Hepatic stellate cell (primary cell): ENCODE measurements at regions not wholly inside any gene's neighbourhood (a gene's known extent, or its start where the extent isn't known, plus 50 kb on each side); places are given as distances from the start of the nearest gene placed in this dataset.
"Not testable (repeated sequence)": the region's sequence is repeated elsewhere in the genome, so short reads cannot be mapped to it uniquely, and the experiment has no call there.

Source experiments
- DNase-seq: peaks from one replicate; pipeline ENCODE4 v3.0.0; 2011; ENCODE audit warnings: low spot score

- no peak for DNase-seq
Observed at GRCh38 chr5:157944077-157944633, 85.2 kb upstream of the CLINT1 start.

GRCh38 chr5:157942595-157942994 lies 83.7 kb upstream of the CLINT1 start:
- DNase-seq: no peak

- DNase-seq: no peak
Observed at GRCh38 chr5:157941616-157942015, 82.7 kb upstream of the CLINT1 start.

- not testable (repeated sequence) for DNase-seq
Observed at GRCh38 chr5:157938101-157938500, 79.2 kb upstream of the CLINT1 start.

DNA sequence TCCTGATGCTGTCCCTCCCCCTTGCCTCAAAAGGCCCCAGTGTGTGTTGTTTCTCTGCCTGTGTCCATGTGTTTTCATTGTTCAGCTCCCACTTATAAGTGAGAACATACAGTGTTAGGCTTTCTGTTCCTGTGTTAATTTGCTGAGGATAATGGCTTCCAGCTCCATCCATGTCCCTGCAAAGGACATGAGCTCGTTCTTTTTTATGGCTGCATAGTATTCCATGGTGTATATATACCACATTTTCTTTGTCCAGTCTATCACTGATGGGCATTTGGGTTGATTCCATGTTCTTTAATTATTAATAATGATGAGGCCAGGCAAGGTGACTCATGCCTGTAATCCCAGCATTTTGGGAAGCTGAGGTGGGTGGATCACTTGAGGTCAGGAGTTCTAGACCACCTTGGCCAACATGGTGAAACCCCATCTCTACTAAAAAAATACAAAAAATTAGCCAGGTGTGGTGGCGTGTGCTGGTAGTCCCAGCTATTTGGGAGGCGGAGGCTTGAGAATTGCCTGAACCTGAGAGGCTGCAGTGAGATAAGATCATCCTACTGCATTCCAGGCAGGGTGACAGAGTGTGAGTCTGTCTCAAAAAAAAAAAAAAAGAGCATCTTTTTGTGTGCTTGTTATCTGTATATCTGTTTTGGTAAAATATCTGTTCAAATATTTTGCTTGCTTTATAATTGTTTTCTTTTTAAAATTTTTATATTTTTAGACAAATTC lies 78.0 kb upstream of the CLINT1 start:
- not testable (repeated sequence) for DNase-seq

DNA sequence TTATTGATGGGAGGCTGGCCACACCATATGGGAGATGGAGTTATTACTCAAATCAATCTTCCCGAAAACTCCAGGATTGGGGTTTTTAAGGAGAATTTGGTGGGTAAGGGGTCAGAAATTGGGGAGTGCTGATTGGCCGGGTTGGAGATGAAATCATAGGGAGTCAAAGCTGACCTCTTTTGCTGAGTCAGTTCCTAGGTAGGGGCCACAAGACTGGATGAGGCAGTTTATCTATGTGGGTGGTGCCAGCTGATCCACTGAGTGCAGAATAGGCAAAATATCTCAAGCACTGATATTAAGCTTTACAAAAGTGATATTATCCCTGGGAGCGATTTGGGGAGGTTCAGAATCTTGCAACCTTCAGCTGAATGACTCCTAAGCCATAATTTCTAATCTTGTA lies 75.7 kb upstream of the CLINT1 start:
- DNase-seq: no peak

DNA sequence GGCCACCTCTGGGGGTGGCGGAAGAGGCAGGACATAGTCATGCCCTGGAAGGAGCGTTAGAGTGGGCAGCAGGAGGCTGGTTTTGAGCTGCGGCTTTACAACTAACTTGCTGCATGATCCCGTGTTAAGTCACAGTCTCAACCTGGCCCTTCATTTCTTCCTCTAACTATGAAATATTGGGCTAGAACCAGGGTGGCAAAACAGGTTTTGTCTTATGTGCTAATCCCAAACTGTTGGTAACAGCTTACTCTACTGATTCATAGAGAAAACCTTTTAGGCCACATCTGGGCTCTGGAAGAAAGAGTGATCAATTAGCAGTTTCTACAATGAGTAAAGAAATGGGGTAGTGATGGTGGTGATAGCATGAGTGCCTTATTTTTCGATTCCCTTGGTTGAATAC lies 74.1 kb upstream of the CLINT1 start:
- no peak for DNase-seq

GRCh38 chr5:157930710-157931109 lies 71.8 kb upstream of the CLINT1 start:
- DNase-seq: no peak

DNA sequence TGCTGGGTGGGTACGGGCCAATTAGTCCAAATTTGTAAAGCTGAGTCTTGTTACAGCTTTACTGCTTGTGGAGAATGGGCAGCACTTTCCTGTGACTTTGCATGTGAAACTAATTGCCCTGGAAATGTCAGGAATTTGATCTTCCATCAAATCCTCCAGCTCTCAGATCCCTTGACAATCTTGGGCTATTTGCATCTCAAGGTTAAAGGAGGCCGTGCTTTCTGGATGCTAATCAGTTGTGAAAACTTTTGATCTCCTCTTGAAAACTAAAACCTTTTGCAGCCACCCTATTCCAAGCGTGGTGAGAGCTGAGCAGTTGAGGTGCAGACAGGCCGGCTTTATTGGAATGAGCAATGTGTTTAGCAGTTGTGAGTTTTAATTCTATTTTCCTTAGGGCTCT lies 68.0 kb upstream of the CLINT1 start:
- no peak for DNase-seq

DNA sequence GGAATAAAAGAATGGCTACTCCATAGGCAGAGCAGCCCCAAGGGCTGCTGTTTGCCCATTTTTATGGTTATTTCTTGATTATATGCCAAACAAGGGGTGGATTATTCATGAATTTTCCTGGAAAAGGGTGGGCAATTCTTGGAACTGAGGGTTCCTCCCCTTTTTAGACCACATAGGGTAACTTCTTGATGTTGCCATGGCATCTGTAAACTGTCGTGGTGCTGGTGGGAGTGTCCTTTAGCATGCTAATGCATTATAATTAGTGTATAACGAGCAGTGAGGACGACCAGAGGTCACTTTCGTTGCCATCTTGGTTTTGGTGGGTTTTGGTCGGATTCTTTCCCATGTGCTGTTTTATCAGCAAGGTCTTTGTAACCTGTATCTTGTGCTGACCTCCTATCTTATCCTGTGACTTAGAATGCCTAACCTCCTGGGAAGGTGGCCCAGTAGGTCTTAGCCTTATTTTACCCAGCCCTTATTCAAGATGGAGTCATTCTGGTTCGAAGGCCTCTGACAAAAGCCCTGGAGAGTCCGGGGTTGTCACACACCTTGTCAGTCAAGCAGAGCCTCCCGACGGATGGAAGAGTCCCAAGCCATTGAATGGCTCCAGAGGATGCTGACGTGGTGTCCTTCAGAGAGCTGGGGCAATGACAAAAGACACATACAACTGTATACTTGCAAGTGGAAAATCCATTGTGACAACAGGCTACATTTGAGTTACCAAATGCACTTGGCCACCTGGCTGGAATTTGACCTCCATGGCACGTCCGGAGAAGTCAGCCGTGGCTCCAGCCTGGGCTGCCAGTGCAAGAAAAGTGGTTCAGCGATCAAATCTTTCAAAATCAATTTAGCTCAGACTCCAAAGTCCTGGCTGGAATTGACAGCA lies 67.1 kb upstream of the CLINT1 start:
- DNase-seq: no peak

DNA sequence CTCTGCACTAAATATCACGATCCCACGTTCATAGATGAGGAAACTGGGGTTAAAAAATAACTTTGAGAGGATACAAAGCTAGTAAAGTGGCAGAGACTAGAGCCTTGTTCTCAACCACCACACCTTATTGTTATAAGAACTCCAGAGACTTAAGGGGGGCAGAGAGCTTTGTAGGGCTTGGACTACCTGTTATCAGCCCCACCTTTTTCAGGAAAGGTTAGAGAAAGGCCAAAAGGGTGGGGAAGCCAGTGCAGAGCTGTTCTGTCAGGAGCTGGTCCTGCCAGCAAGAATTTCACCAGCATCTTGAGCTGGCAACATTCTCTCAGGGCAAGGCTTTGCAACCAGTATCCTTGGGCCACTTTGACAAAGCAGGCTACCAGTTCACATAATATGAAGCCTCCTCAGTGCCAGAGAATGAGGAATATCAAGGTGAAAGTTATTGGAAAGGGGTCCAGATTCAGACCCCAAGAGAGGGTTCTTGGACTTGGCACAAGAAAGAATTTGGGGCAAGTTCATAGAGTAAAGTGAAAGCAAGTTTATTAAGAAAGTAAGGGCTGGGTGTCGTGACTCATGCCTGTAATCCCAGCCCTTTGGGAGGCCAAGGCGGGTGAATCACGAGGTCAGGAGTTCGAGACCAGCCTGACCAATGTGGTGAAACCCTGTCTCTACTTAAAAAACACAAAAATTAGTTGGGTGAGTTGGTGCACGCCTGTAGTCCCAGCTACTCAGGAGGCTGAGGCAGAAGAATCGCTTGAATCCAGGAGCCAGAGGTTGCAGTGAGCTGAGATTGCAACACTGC lies 66.2 kb upstream of the CLINT1 start:
- DNase-seq: no peak

GRCh38 chr5:157924490-157924889 lies 65.5 kb upstream of the CLINT1 start:
- DNase-seq: no peak

- no peak for DNase-seq
Observed at GRCh38 chr5:157923765-157924164, 64.8 kb upstream of the CLINT1 start.

GRCh38 chr5:157922026-157922425 lies 63.1 kb upstream of the CLINT1 start:
- DNase-seq: no peak

GRCh38 chr5:157920828-157921170 lies 61.9 kb upstream of the CLINT1 start:
- no peak for DNase-seq

- no peak for DNase-seq
Observed at GRCh38 chr5:157918811-157919742, 60.1 kb upstream of the CLINT1 start.

GRCh38 chr5:157917899-157918809 lies 59.2 kb upstream of the CLINT1 start:
- DNase-seq: peak; percentile 34

- DNase-seq: no peak
Observed at GRCh38 chr5:157917491-157917890, 58.5 kb upstream of the CLINT1 start.

- DNase-seq: no peak
Observed at GRCh38 chr5:157915638-157916037, 56.7 kb upstream of the CLINT1 start.

GRCh38 chr5:157914151-157914788 lies 55.3 kb upstream of the CLINT1 start:
- DNase-seq: no peak
